ENCODE measurements at regions not wholly inside any gene's neighbourhood (a gene's known extent, or its start where the extent isn't known, plus 50 kb on each side); places are given as distances from the start of the nearest gene placed in this dataset.

GRCh38 chr4:3388471-3389232 is 53.1 kb upstream of the HGFAC start:
- Histone ChIP-seq H3K27ac (ENCODE audit: low read length) (no peak overlapping the region), H3K36me3 (ENCODE audit: insufficient read depth, low read length) (no peaks in the 10 kb centered on the region), H3K79me2 (replicated peaks; ENCODE audit: insufficient read depth, low read length) (no peaks in the 10 kb centered on the region), H4K20me1 (ENCODE audit: insufficient read depth) (no peaks in the 10 kb centered on the region), H2AFZ (ENCODE audit: low read depth, low read length) (no peak overlapping the region), H3K27me3 (ENCODE audit: insufficient read depth, low read depth, low read length) (no peaks in the 10 kb centered on the region), H3K4me3 (ENCODE audit: low read length) (no peak overlapping the region), H3F3A (ENCODE audit: insufficient read depth, low read length, poor library complexity, severe bottlenecking) (no peaks in the 10 kb centered on the region), H3K9me2 (ENCODE audit: insufficient read depth, low read length) (no peaks in the 10 kb centered on the region), H3K4me2 (ENCODE audit: low read length) (no peak overlapping the region), H3K9me3 (ENCODE audit: low read length) (no peaks in the 10 kb centered on the region), H3K9ac (ENCODE audit: low read length) (no peak overlapping the region)
- TF ChIP-seq, protein P1, sequence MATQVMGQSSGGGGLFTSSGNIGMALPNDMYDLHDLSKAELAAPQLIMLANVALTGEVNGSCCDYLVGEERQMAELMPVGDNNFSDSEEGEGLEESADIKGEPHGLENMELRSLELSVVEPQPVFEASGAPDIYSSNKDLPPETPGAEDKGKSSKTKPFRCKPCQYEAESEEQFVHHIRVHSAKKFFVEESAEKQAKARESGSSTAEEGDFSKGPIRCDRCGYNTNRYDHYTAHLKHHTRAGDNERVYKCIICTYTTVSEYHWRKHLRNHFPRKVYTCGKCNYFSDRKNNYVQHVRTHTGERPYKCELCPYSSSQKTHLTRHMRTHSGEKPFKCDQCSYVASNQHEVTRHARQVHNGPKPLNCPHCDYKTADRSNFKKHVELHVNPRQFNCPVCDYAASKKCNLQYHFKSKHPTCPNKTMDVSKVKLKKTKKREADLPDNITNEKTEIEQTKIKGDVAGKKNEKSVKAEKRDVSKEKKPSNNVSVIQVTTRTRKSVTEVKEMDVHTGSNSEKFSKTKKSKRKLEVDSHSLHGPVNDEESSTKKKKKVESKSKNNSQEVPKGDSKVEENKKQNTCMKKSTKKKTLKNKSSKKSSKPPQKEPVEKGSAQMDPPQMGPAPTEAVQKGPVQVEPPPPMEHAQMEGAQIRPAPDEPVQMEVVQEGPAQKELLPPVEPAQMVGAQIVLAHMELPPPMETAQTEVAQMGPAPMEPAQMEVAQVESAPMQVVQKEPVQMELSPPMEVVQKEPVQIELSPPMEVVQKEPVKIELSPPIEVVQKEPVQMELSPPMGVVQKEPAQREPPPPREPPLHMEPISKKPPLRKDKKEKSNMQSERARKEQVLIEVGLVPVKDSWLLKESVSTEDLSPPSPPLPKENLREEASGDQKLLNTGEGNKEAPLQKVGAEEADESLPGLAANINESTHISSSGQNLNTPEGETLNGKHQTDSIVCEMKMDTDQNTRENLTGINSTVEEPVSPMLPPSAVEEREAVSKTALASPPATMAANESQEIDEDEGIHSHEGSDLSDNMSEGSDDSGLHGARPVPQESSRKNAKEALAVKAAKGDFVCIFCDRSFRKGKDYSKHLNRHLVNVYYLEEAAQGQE (IDR thresholded peaks at IDR 0.05; ENCODE audit: borderline replicate concordance), result no peak
- TF ChIP-seq SMC3 (conservative IDR thresholded peaks at IDR 0.05; ENCODE audit: poor library complexity) (no peak), EP300 (conservative IDR thresholded peaks at IDR 0.05; ENCODE audit: poor library complexity, severe bottlenecking) (no peak), CTCF (IDR thresholded peaks at IDR 0.05; ENCODE audit: poor library complexity, severe bottlenecking) (no peak), RAD21 (conservative IDR thresholded peaks at IDR 0.05) (no peak), TAF1 (IDR thresholded peaks at IDR 0.05; ENCODE audit: low read depth) (no peak), MXI1 (conservative IDR thresholded peaks at IDR 0.05; ENCODE audit: poor library complexity, severe bottlenecking) (no peak), EZH2 (IDR thresholded peaks at IDR 0.05; ENCODE audit: borderline replicate concordance, insufficient read depth, low read length, poor library complexity, severe bottlenecking) (no peak), POLR2AphosphoS5 (IDR thresholded peaks at IDR 0.05) (no peak)

GRCh38 chr4:3389233-3390215 is 52.2 kb upstream of the HGFAC start:
- TF ChIP-seq MXI1 (conservative IDR thresholded peaks at IDR 0.05; ENCODE audit: poor library complexity, severe bottlenecking), result no peak
- no peak for TF ChIP-seq EZH2 (IDR thresholded peaks at IDR 0.05; ENCODE audit: borderline replicate concordance, insufficient read depth, low read length, poor library complexity, severe bottlenecking)
- no peak for TF ChIP-seq EP300 (conservative IDR thresholded peaks at IDR 0.05; ENCODE audit: poor library complexity, severe bottlenecking)
- no peak for TF ChIP-seq POLR2AphosphoS5 (IDR thresholded peaks at IDR 0.05)
- no peak for TF ChIP-seq SMC3 (conservative IDR thresholded peaks at IDR 0.05; ENCODE audit: poor library complexity)
- TF ChIP-seq TAF1 (IDR thresholded peaks at IDR 0.05; ENCODE audit: low read depth), result no peak
- TF ChIP-seq RAD21 (conservative IDR thresholded peaks at IDR 0.05), result no peak
- TF ChIP-seq, protein P1 (IDR thresholded peaks at IDR 0.05; ENCODE audit: borderline replicate concordance), result no peak
- TF ChIP-seq CTCF (IDR thresholded peaks at IDR 0.05; ENCODE audit: poor library complexity, severe bottlenecking), result no peak
- H4K20me1 ChIP-seq (ENCODE audit: insufficient read depth), result no peaks in the 10 kb centered on the region
- no peaks in the 10 kb centered on the region for H3K36me3 ChIP-seq (ENCODE audit: insufficient read depth, low read length)
- peak overlapping the region; percentile 18 for H3K4me3 ChIP-seq (ENCODE audit: low read length)
- H3K9me3 ChIP-seq (ENCODE audit: low read length), result no peaks in the 10 kb centered on the region
- peak overlapping the region; percentile 92 for H3K27ac ChIP-seq (ENCODE audit: low read length)
- no peaks in the 10 kb centered on the region for H3K79me2 ChIP-seq (replicated peaks; ENCODE audit: insufficient read depth, low read length)
- H2AFZ ChIP-seq (ENCODE audit: low read depth, low read length), result no peak overlapping the region
- no peaks in the 10 kb centered on the region for H3K27me3 ChIP-seq (ENCODE audit: insufficient read depth, low read depth, low read length)
- no peaks in the 10 kb centered on the region for H3F3A ChIP-seq (ENCODE audit: insufficient read depth, low read length, poor library complexity, severe bottlenecking)
- H3K9me2 ChIP-seq (ENCODE audit: insufficient read depth, low read length), result no peaks in the 10 kb centered on the region
- peak overlapping the region; percentile 4 for H3K9ac ChIP-seq (ENCODE audit: low read length)
- no peak overlapping the region for H3K4me2 ChIP-seq (ENCODE audit: low read length)

Data from neural cell (in vitro differentiated cells).